ENCODE measurements at regions not wholly inside any gene's neighbourhood (a gene's known extent, or its start where the extent isn't known, plus 50 kb on each side); places are given as distances from the start of the nearest gene placed in this dataset.

DNA sequence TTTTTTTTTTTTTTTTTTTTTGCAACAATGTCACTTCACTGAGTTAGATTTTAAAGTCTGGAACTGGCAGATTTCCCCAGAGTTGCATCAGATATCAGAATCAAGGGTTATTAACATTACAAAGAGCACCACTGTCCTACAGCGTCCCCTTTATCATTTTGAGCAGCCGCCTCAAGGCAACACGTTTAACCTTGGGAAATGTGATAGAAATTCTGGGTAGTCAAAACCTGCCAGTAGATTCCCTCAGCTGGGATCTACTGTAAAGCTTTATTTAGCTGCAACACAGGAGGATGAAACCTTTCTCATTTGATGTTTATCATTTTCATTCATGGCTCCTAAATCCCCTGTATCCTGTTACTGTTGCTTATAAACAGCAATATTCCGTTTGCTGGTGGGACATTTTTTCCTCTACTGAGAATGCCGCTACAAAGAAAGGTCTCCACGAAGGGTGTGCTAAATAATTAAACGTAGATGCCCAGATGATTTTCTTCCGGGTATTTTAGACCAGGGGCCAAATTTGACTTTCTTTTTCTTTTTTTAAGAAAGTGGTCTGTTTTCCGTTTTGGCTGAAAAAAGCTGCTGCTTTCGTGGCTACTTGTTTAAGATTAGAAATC, 436.1 kb upstream of the GOT2 start:
- Histone ChIP-seq H3K36me3 (ENCODE audit: control insufficient read depth in 3 of 3, insufficient read depth in 3 of 3, low read length in 3 of 3) (no peaks in the 10 kb centered on the region), H3K27ac (ENCODE audit: low read depth, low read length) (no peak overlapping the region), H3K9ac (ENCODE audit: low read depth in 1 of 3, low read length in 3 of 3) (no peak overlapping the region), H3K27me3 (ENCODE audit: control insufficient read depth in 3 of 3, insufficient read depth in 3 of 3, low read length in 3 of 3) (no peaks in the 10 kb centered on the region), H3K9me3 (ENCODE audit: control insufficient read depth in 3 of 3, low read length in 3 of 3) (no peaks in the 10 kb centered on the region), H3K4me3 (ENCODE audit: low read length in 3 of 3) (no peak overlapping the region), H3K4me1 (ENCODE audit: control insufficient read depth in 3 of 3, insufficient read depth in 3 of 3, low read length in 3 of 3) (no peaks in the 10 kb centered on the region)

DNA sequence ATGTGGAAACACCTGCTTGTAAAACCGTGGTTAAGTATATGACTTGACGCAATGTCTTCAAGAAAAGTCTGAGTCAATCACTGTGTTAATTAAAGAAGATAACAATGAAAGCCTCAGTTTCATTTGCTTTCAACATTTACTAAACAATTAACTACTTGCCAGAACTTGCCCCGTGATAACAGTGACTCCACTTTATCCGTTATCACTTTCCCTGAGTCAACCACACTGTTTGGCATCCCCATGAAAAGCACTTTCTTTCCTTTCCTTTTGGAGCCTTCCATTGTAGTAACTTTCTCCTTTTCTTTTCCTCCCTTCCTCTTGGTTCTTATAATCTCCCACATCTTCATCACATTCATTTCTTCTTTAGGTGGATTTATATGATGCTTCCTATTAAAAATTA, 435.1 kb upstream of the GOT2 start:
- H3K27ac ChIP-seq (ENCODE audit: low read depth, low read length), result no peak overlapping the region
- H3K27me3 ChIP-seq (ENCODE audit: control insufficient read depth in 3 of 3, insufficient read depth in 3 of 3, low read length in 3 of 3), result no peaks in the 10 kb centered on the region
- H3K4me1 ChIP-seq (ENCODE audit: control insufficient read depth in 3 of 3, insufficient read depth in 3 of 3, low read length in 3 of 3), result no peaks in the 10 kb centered on the region
- no peak overlapping the region for H3K4me3 ChIP-seq (ENCODE audit: low read length in 3 of 3)
- no peaks in the 10 kb centered on the region for H3K36me3 ChIP-seq (ENCODE audit: control insufficient read depth in 3 of 3, insufficient read depth in 3 of 3, low read length in 3 of 3)
- H3K9ac ChIP-seq (ENCODE audit: low read depth in 1 of 3, low read length in 3 of 3), result no peak overlapping the region
- no peaks in the 10 kb centered on the region for H3K9me3 ChIP-seq (ENCODE audit: control insufficient read depth in 3 of 3, low read length in 3 of 3)

DNA sequence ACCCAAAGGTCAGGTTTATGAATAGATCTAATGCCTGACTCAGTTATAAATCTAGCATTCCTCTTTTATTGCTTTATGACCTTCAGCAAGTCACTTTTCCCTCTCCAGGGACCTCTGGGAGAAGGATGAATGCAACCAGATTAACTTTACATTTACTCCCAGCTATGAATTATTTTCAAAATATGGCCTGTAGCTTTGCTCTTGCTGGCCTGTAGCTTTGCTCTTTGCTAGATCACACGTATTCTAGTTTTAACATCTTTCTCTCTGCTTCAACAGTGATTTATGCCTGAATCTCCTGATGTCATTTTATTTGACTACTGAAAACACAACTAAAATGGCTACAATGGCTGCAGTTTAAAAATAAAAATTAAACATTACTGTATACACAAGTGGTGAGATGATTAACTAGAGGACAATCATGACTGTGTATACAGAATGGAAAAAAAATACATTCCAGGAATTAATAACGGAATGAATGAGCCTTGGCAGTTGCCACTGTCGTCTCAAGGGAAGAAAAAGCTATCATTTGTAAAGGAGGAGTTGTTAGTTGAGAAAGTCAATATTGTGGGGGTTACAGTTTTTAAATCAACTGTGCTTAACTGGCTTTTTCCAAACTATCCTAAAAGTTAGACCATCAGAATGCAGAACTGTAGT, 434.5 kb upstream of the GOT2 start:
- Histone ChIP-seq H3K36me3 (ENCODE audit: control insufficient read depth in 3 of 3, insufficient read depth in 3 of 3, low read length in 3 of 3) (no peaks in the 10 kb centered on the region), H3K4me3 (ENCODE audit: low read length in 3 of 3) (no peak overlapping the region), H3K4me1 (ENCODE audit: control insufficient read depth in 3 of 3, insufficient read depth in 3 of 3, low read length in 3 of 3) (no peaks in the 10 kb centered on the region), H3K27me3 (ENCODE audit: control insufficient read depth in 3 of 3, insufficient read depth in 3 of 3, low read length in 3 of 3) (no peaks in the 10 kb centered on the region), H3K9me3 (ENCODE audit: control insufficient read depth in 3 of 3, low read length in 3 of 3) (no peaks in the 10 kb centered on the region), H3K9ac (ENCODE audit: low read depth in 1 of 3, low read length in 3 of 3) (no peak overlapping the region), H3K27ac (ENCODE audit: low read depth, low read length) (no peak overlapping the region)

DNA sequence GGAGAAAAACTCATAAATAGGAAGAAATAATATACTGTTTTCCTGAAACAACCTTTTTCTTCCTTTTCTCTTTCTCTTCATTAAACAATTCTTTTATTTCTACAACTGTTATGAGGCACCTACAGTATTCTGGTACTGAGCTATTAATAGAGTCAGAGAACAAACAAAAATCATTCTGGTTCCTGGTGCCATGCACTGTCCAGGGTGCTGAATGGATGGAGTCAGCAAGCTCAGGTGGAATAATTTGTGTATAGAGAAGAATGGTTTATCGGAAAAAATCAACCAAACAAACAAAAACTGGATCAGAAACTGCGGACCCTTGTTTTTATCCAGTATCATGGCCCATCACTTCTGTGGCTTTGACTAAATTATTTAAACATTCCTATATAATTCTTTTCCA, 430.3 kb upstream of the GOT2 start:
- Histone ChIP-seq H3K9me3 (ENCODE audit: control insufficient read depth in 3 of 3, low read length in 3 of 3) (no peaks in the 10 kb centered on the region), H3K4me1 (ENCODE audit: control insufficient read depth in 3 of 3, insufficient read depth in 3 of 3, low read length in 3 of 3) (no peaks in the 10 kb centered on the region), H3K27ac (ENCODE audit: low read depth, low read length) (no peak overlapping the region), H3K9ac (ENCODE audit: low read depth in 1 of 3, low read length in 3 of 3) (no peak overlapping the region), H3K4me3 (ENCODE audit: low read length in 3 of 3) (no peak overlapping the region), H3K36me3 (ENCODE audit: control insufficient read depth in 3 of 3, insufficient read depth in 3 of 3, low read length in 3 of 3) (no peaks in the 10 kb centered on the region), H3K27me3 (ENCODE audit: control insufficient read depth in 3 of 3, insufficient read depth in 3 of 3, low read length in 3 of 3) (no peaks in the 10 kb centered on the region)

DNA sequence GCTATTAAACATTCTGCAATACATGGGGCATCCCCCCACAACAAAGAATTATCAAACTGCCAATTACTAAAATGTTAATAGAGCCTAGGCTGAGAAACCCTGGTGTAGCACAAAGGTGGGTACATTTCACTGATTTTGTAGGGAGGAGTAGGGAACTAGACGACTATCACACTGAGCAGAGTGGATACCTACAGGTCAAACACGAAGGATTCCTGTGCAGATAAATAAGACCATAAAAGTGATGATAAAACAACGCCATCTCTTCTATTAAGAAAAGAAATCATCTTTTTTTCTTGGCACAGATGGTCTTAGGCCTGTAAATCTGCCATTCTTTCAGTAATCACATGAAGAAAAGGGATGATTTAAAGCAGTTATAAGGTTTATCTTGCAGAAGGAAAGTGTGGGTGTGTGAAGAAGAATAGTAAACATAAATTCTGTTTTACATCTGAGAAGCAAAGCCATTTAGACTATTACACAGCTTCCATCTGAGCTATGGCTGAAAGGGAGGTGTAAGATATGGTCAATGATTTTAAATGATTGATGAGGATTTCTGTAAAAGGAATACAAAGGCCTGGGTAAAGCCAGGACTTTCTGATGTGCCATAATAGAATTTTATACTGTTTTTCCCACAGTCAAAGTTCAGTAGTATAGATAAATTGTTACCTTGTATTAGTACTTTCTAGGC, 429.4 kb upstream of the GOT2 start:
- Histone ChIP-seq H3K36me3 (ENCODE audit: control insufficient read depth in 3 of 3, insufficient read depth in 3 of 3, low read length in 3 of 3) (no peaks in the 10 kb centered on the region), H3K27ac (ENCODE audit: low read depth, low read length) (no peak overlapping the region), H3K4me1 (ENCODE audit: control insufficient read depth in 3 of 3, insufficient read depth in 3 of 3, low read length in 3 of 3) (no peaks in the 10 kb centered on the region), H3K9me3 (ENCODE audit: control insufficient read depth in 3 of 3, low read length in 3 of 3) (no peaks in the 10 kb centered on the region), H3K9ac (ENCODE audit: low read depth in 1 of 3, low read length in 3 of 3) (no peak overlapping the region), H3K4me3 (ENCODE audit: low read length in 3 of 3) (no peak overlapping the region), H3K27me3 (ENCODE audit: control insufficient read depth in 3 of 3, insufficient read depth in 3 of 3, low read length in 3 of 3) (no peaks in the 10 kb centered on the region)

DNA sequence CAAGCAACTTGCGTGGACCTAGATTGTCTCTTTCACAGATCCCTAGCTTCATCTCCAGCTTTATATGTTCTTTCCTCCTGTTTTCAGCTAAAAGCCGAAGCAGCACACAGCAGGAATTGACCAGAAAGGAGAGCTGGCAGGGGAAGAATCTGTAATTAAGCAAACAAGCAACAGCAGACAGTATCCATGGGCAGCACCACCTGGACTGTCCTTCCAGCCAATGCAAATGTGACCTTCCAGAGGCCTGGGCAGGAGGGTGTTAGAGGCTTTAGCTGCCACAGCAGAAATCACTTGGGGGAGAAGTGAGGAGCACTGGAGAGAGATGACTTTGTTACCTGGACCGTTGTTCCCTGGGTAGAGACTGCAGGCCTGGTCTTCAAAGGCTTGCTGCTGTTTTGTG, 427.6 kb upstream of the GOT2 start:
- no peak overlapping the region for H3K9ac ChIP-seq (ENCODE audit: low read depth in 1 of 3, low read length in 3 of 3)
- no peak overlapping the region for H3K4me3 ChIP-seq (ENCODE audit: low read length in 3 of 3)
- H3K9me3 ChIP-seq (ENCODE audit: control insufficient read depth in 3 of 3, low read length in 3 of 3), result no peaks in the 10 kb centered on the region
- H3K4me1 ChIP-seq (ENCODE audit: control insufficient read depth in 3 of 3, insufficient read depth in 3 of 3, low read length in 3 of 3), result no peaks in the 10 kb centered on the region
- no peak overlapping the region for H3K27ac ChIP-seq (ENCODE audit: low read depth, low read length)
- no peaks in the 10 kb centered on the region for H3K36me3 ChIP-seq (ENCODE audit: control insufficient read depth in 3 of 3, insufficient read depth in 3 of 3, low read length in 3 of 3)
- no peaks in the 10 kb centered on the region for H3K27me3 ChIP-seq (ENCODE audit: control insufficient read depth in 3 of 3, insufficient read depth in 3 of 3, low read length in 3 of 3)

DNA sequence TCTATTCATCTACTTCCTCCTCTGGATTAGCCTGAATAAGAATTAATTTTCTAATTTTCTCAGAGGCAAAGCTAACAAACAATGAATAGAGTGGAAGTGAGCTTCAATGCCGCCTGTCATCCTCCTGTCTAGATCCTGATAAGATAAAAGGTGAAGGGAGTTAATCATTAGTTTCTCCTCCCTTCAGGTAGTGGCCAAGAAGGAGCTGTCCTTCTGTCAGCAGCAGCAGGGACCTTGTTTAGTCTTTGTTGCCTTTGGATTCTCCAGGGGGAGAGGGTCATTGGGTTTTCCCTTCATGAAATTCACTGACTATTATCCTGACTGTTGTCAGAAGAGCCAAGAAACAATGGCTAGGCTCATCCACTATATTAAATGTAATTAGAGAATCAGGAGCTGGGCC, 420.2 kb upstream of the GOT2 start:
- Histone ChIP-seq H3K4me3 (ENCODE audit: low read length in 3 of 3) (no peak overlapping the region), H3K36me3 (ENCODE audit: control insufficient read depth in 3 of 3, insufficient read depth in 3 of 3, low read length in 3 of 3) (no peaks in the 10 kb centered on the region), H3K4me1 (ENCODE audit: control insufficient read depth in 3 of 3, insufficient read depth in 3 of 3, low read length in 3 of 3) (no peaks in the 10 kb centered on the region), H3K9ac (ENCODE audit: low read depth in 1 of 3, low read length in 3 of 3) (no peak overlapping the region), H3K27me3 (ENCODE audit: control insufficient read depth in 3 of 3, insufficient read depth in 3 of 3, low read length in 3 of 3) (no peaks in the 10 kb centered on the region), H3K9me3 (ENCODE audit: control insufficient read depth in 3 of 3, low read length in 3 of 3) (no peaks in the 10 kb centered on the region), H3K27ac (ENCODE audit: low read depth, low read length) (no peak overlapping the region)

DNA sequence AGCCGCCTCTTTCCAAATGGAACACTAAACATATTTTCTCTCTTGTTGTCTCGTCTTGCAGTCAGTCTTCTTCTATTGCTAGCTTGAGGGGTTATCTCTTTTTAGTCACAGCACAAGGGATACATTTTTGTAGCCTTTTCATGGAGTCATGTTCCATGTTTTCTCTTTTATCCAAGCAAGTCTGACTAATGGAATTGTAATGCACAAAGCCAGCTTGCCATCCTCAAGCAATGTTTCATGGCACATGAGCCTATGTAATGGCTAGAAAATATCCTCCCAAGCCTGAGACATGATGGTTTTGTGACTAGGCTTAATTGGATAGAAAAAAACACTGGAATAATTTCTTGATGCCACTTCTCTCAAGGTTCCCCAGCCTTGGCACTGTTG, 414.6 kb upstream of the GOT2 start:
- Histone ChIP-seq H3K27me3 (ENCODE audit: control insufficient read depth in 3 of 3, insufficient read depth in 3 of 3, low read length in 3 of 3) (no peaks in the 10 kb centered on the region), H3K9me3 (ENCODE audit: control insufficient read depth in 3 of 3, low read length in 3 of 3) (no peaks in the 10 kb centered on the region), H3K4me3 (ENCODE audit: low read length in 3 of 3) (no peak overlapping the region), H3K4me1 (ENCODE audit: control insufficient read depth in 3 of 3, insufficient read depth in 3 of 3, low read length in 3 of 3) (no peaks in the 10 kb centered on the region), H3K27ac (ENCODE audit: low read depth, low read length) (no peak overlapping the region), H3K9ac (ENCODE audit: low read depth in 1 of 3, low read length in 3 of 3) (no peak overlapping the region), H3K36me3 (ENCODE audit: control insufficient read depth in 3 of 3, insufficient read depth in 3 of 3, low read length in 3 of 3) (no peaks in the 10 kb centered on the region)

DNA sequence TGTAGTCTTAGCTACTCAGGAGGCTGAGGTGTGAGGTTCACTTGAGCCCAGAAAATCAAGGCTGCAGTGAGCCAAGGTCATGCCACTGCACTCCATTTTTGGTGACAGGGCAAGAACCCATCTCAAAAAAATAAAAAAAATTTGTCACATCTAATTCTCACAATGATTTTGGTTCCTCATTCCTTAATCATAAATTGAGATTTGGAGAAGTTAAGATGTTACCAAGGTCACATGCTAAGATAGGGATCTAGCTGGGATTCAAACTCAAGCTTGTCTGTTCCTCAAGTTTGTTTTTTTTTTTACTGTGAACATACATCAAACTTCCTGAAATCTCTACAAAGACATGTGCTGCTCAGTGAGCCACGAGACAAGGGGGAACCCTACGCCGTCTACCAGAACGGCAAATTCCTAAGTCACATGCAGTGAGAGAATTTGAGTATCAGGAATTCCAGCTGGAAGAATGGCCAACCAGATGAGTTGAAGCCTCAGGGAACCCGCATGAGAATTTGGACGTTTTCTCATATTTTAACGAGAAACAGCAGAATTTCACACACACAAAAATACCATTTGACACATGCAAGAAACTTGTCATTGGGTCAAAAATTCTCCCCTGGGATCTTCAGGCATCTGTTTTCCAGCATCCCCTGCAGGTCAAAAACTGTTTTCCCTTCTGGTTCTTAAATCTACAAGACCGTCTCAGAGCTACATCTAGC, 414.1 kb upstream of the GOT2 start:
- H3K4me1 ChIP-seq (ENCODE audit: control insufficient read depth in 3 of 3, insufficient read depth in 3 of 3, low read length in 3 of 3), result no peaks in the 10 kb centered on the region
- H3K27me3 ChIP-seq (ENCODE audit: control insufficient read depth in 3 of 3, insufficient read depth in 3 of 3, low read length in 3 of 3), result no peaks in the 10 kb centered on the region
- H3K9me3 ChIP-seq (ENCODE audit: control insufficient read depth in 3 of 3, low read length in 3 of 3), result no peaks in the 10 kb centered on the region
- H3K9ac ChIP-seq (ENCODE audit: low read depth in 1 of 3, low read length in 3 of 3), result no peak overlapping the region
- H3K27ac ChIP-seq (ENCODE audit: low read depth, low read length), result no peak overlapping the region
- H3K36me3 ChIP-seq (ENCODE audit: control insufficient read depth in 3 of 3, insufficient read depth in 3 of 3, low read length in 3 of 3), result no peaks in the 10 kb centered on the region
- H3K4me3 ChIP-seq (ENCODE audit: low read length in 3 of 3), result no peak overlapping the region

DNA sequence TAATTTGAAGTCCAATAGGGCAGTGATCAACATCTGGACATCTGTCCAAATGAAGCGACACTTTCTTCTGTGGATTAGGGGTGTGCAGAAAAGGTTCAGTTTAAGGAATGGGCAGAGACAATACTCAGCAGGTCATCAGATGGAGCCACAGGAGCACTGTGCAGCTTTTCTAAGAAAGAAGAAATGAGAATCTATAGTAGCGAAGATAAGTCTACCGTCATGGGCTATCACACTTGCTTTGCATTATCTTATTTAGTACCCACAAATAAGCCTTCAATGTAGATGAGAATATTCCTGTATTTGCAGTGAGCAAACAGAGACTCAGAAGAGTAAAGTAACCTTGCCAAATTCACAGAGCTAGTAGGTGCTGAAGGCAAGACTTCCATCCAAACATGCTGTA, 412.0 kb upstream of the GOT2 start:
- H3K36me3 ChIP-seq (ENCODE audit: control insufficient read depth in 3 of 3, insufficient read depth in 3 of 3, low read length in 3 of 3), result no peaks in the 10 kb centered on the region
- H3K4me3 ChIP-seq (ENCODE audit: low read length in 3 of 3), result no peak overlapping the region
- no peaks in the 10 kb centered on the region for H3K9me3 ChIP-seq (ENCODE audit: control insufficient read depth in 3 of 3, low read length in 3 of 3)
- no peak overlapping the region for H3K27ac ChIP-seq (ENCODE audit: low read depth, low read length)
- H3K9ac ChIP-seq (ENCODE audit: low read depth in 1 of 3, low read length in 3 of 3), result no peak overlapping the region
- no peaks in the 10 kb centered on the region for H3K4me1 ChIP-seq (ENCODE audit: control insufficient read depth in 3 of 3, insufficient read depth in 3 of 3, low read length in 3 of 3)
- H3K27me3 ChIP-seq (ENCODE audit: control insufficient read depth in 3 of 3, insufficient read depth in 3 of 3, low read length in 3 of 3), result no peaks in the 10 kb centered on the region
